IMR-90 (cell line): ENCODE measurements at regions not wholly inside any gene's neighbourhood (a gene's known extent, or its start where the extent isn't known, plus 50 kb on each side); places are given as distances from the start of the nearest gene placed in this dataset.

Source experiments
- ATAC-seq: fragments of 200-7000 bp; cut with Tn5 transposase; 2 replicates; pipeline ENCODE4 v1.9.1; 2020; ENCODE audit warnings: low read depth, mild to moderate bottlenecking, moderate library complexity
- BruUV-seq: library from RNA; stranded (reverse); fragments of 400-500 nt; replicated peaks from 2 replicates; lab custom pipeline; 2021; lab: Mats Ljungman, UMichigan
- CTCF ChIA-PET: fragments of 300-600 bp; formaldehyde crosslinking; extraction: SDS; loops from one replicate; lab custom pipeline; 2021; ENCODE audit warnings: antibody characterized with exemption; lab: Yijun Ruan, JAX
- POLR2A ChIA-PET: fragments of 300-600 bp; sonication (Branson Sonifier 250); formaldehyde crosslinking; loops from one replicate; lab custom pipeline; 2022; ENCODE audit warnings: antibody characterized with exemption; ENCODE audit not compliant: unreplicated experiment; lab: Charles Lee
- DNase-seq: peaks from one replicate; pipeline ENCODE4 v3.0.0; 2013
- H2AFZ ChIP-seq: replicated peaks from 2 replicates; pipeline ENCODE3; 2013; ENCODE audit warnings: low read length, mild to moderate bottlenecking; ENCODE audit not compliant: poor library complexity
- H2AK5ac ChIP-seq: 2 replicates; pipeline ENCODE4 v1.6.1; 2013; ENCODE audit warnings: low read depth, low read length, inconsistent platforms
- H2AK9ac ChIP-seq: replicated peaks from 2 replicates; pipeline ENCODE3; 2013; ENCODE audit warnings: mild to moderate bottlenecking, low read depth, low read length, moderate library complexity; ENCODE audit not compliant: poor library complexity
- H2BK120ac ChIP-seq: 2 replicates; pipeline ENCODE4 v1.6.1; 2013; ENCODE audit warnings: low read depth, low read length, inconsistent platforms
- H2BK15ac ChIP-seq: 3 replicates; pipeline ENCODE4 v1.6.1; 2013; ENCODE audit warnings: low read depth, low read length, inconsistent platforms
- H2BK20ac ChIP-seq: 2 replicates; pipeline ENCODE4 v1.6.1; 2013; ENCODE audit warnings: low read depth, mild to moderate bottlenecking, inconsistent platforms, low read length, moderate library complexity
- H2BK5ac ChIP-seq: 2 replicates; pipeline ENCODE4 v1.6.1; 2013; ENCODE audit warnings: mild to moderate bottlenecking, low read depth, low read length, inconsistent platforms; ENCODE audit not compliant: poor library complexity, severe bottlenecking
- H3K14ac ChIP-seq: replicated peaks from 2 replicates; pipeline ENCODE4 v1.6.1; 2013; ENCODE audit warnings: low read depth, low read length, inconsistent platforms
- H3K18ac ChIP-seq: 2 replicates; pipeline ENCODE4 v1.6.1; 2013; ENCODE audit warnings: low read depth, low read length, control low read depth
- H3K23ac ChIP-seq: 2 replicates; pipeline ENCODE4 v1.6.1; 2013; ENCODE audit warnings: low read depth, low read length, inconsistent platforms
- H3K27ac ChIP-seq: 2 replicates; pipeline ENCODE4 v1.5.1; 2013; ENCODE audit warnings: mild to moderate bottlenecking, control low read depth, low read length; ENCODE audit not compliant: insufficient read depth
- H3K27me3 ChIP-seq: 2 replicates; pipeline ENCODE4 v1.6.1; 2013; ENCODE audit warnings: low read length; ENCODE audit not compliant: control insufficient read depth, insufficient read depth
- H3K36me3 ChIP-seq: 2 replicates; pipeline ENCODE4 v1.6.1; 2013; ENCODE audit warnings: low read length, mixed read lengths; ENCODE audit not compliant: control insufficient read depth, insufficient read depth
- H3K4ac ChIP-seq: 2 replicates; pipeline ENCODE4 v1.6.1; 2013; ENCODE audit warnings: low read depth, low read length, inconsistent platforms
- H3K4me1 ChIP-seq: 2 replicates; pipeline ENCODE4 v1.6.1; 2013; ENCODE audit warnings: low read length, mixed read lengths; ENCODE audit not compliant: control insufficient read depth, insufficient read depth
- H3K4me2 ChIP-seq: 2 replicates; pipeline ENCODE4 v1.6.1; 2013; ENCODE audit warnings: low read depth, mild to moderate bottlenecking, control low read depth, low read length, moderate library complexity
- H3K4me3 ChIP-seq: 2 replicates; pipeline ENCODE4 v1.5.1; 2013; ENCODE audit warnings: low read depth, mild to moderate bottlenecking, control low read depth, low read length, moderate library complexity; ENCODE audit not compliant: insufficient read depth
- H3K56ac ChIP-seq: 2 replicates; pipeline ENCODE4 v1.6.1; 2013; ENCODE audit warnings: low read length, inconsistent platforms; ENCODE audit not compliant: insufficient read depth; ENCODE audit errors: extremely low read depth
- H3K79me1 ChIP-seq, 2 experiments: 2 replicates each; pipeline ENCODE4 v1.6.1; 2013; ENCODE audit warnings: low read length in 2 of 2, inconsistent platforms in 1 of 2, low read depth in 1 of 2
- H3K9ac ChIP-seq: 2 replicates; pipeline ENCODE4 v1.6.1; 2013; ENCODE audit warnings: low read depth, low read length, control low read depth
- H3K9me1 ChIP-seq: 2 replicates; pipeline ENCODE4 v1.6.1; 2013; ENCODE audit warnings: low read length, inconsistent platforms; ENCODE audit not compliant: insufficient read depth
- H3K9me3 ChIP-seq: 2 replicates; pipeline ENCODE4 v1.6.1; 2013; ENCODE audit warnings: low read length; ENCODE audit not compliant: control insufficient read depth, insufficient read depth
- H4K20me1 ChIP-seq: 2 replicates; pipeline ENCODE4 v1.6.1; 2013; ENCODE audit warnings: low read length, inconsistent platforms; ENCODE audit not compliant: insufficient read depth
- H4K5ac ChIP-seq: 2 replicates; pipeline ENCODE4 v1.6.1; 2013; ENCODE audit warnings: mild to moderate bottlenecking, low read depth, low read length, control low read depth
- H4K8ac ChIP-seq, 2 experiments: 2 replicates each; pipeline ENCODE4 v1.6.1; 2013; ENCODE audit warnings: low read depth in 2 of 2, low read length in 2 of 2, control low read depth in 1 of 2, inconsistent platforms in 1 of 2
- H4K91ac ChIP-seq: 2 replicates; pipeline ENCODE4 v1.6.1; 2013; ENCODE audit warnings: low read depth, low read length, inconsistent platforms; ENCODE audit not compliant: insufficient read depth
- CHD1 ChIP-seq: IDR thresholded peaks from 2 replicates; pipeline ENCODE4 v1.6.1; 2012; ENCODE audit warnings: low read depth, low read length, improper control_type of control experiment
- ELK1 ChIP-seq: fragments of 150-350 bp; IDR thresholded peaks from 2 replicates; pipeline ENCODE4 v1.6.1; 2016; ENCODE audit warnings: low read depth, mild to moderate bottlenecking, low read length, moderate library complexity, borderline replicate concordance
- MAFK ChIP-seq: IDR thresholded peaks from 2 replicates; pipeline ENCODE4 v1.6.1; 2012; ENCODE audit warnings: low read depth, low read length, improper control_type of control experiment
- MAZ ChIP-seq: IDR thresholded peaks from 2 replicates; pipeline ENCODE4 v1.6.1; 2012; ENCODE audit warnings: low read depth, mild to moderate bottlenecking, low read length, improper control_type of control experiment, moderate library complexity, borderline replicate concordance
- NFE2L2 ChIP-seq: fragments of 150-350 bp; IDR thresholded peaks from 2 replicates; pipeline ENCODE4 v1.6.1; 2016; ENCODE audit warnings: low read depth, mild to moderate bottlenecking, low read length
- POLR2A ChIP-seq: IDR thresholded peaks from 2 replicates; pipeline ENCODE4 v1.6.1; 2012; ENCODE audit warnings: mild to moderate bottlenecking, low read depth, low read length
- RCOR1 ChIP-seq: IDR thresholded peaks from 2 replicates; pipeline ENCODE4 v1.6.1; 2012; ENCODE audit warnings: mild to moderate bottlenecking, low read length, improper control_type of control experiment; ENCODE audit not compliant: insufficient replicate concordance
- SMC3 ChIP-seq: fragments of 150-350 bp; IDR thresholded peaks from 2 replicates; pipeline ENCODE4 v1.6.1; 2016; ENCODE audit warnings: low read depth, mild to moderate bottlenecking, antibody characterized with exemption, low read length, moderate library complexity
- WGBS, 2 experiments: methylation state at CpG; one replicate each; pipeline versions ENCODE4 v1.1.5 to v1.1.7; 2013; ENCODE audit warnings: missing lambda C conversion rate in 2 of 2; ENCODE audit not compliant: insufficient read length in 1 of 2; ENCODE audit errors: extremely low coverage in 2 of 2; 5-methylcytosine and 5-hydroxymethylcytosine counted together
- dilution Hi-C: fragments of 300-500 bp; cut with HindIII; formaldehyde crosslinking; loops from one replicate; pipeline ENCODE4 v1.14.3; 2018; ENCODE audit warnings: low sequenced_read_pairs; ENCODE audit not compliant: unreplicated experiment
- in situ Hi-C: fragments of 300-500 bp; cut with MboI; formaldehyde crosslinking; loops from 3 replicates; pipeline ENCODE4 v1.14.3; 2019; ENCODE audit warnings: low sequenced_read_pairs, inconsistent platforms, mixed read lengths
- intact Hi-C: fragments of 100-400 bp; cut with micrococcal nuclease; formaldehyde crosslinking; loops from 2 replicates; pipeline ENCODE4 v1.10.0; 2022

GRCh38 chr1:224541901-224542630 lies 74.1 kb upstream of the CNIH3 start:
- Histone ChIP-seq H3K9me1 (peaks cover 16% of the 10 kb centered on the region), H2BK5ac (peak overlapping the region; percentile 96), H2BK120ac (peak overlapping the region; percentile 98), H3K9ac (no peak overlapping the region), H4K8ac (peak overlapping the region; percentile 68 to 91), H3K56ac (peak overlapping the region; percentile 82), H2BK20ac (peak overlapping the region; percentile 97), H2AK5ac (peak overlapping the region; percentile 98), H3K18ac (peak overlapping the region; percentile 98; the same call in 1 of the 2 replicates), H3K14ac (peak overlapping the region; percentile 89), H2AFZ (peak overlapping the region; percentile 76), H3K27ac (peak overlapping the region; percentile 83), H3K9me3 (no peaks in the 10 kb centered on the region), H4K91ac (peak overlapping the region; percentile 94), H3K4me2 (peak overlapping the region; percentile 73; the same call in 1 of the 2 replicates), H3K23ac (peak overlapping the region; percentile 98), H3K36me3 (no peaks in the 10 kb centered on the region), H4K5ac (peak overlapping the region; percentile 98), H3K27me3 (no peaks in the 10 kb centered on the region), H3K4me3 (no peak overlapping the region), H4K20me1 (no peaks in the 10 kb centered on the region), H3K79me1 (no peaks in the 10 kb centered on the region; a peak in 1 of 4 replicates), H2AK9ac (peak overlapping the region; percentile 87), H3K4me1 (peaks cover 14% of the 10 kb centered on the region), H2BK15ac (peak overlapping the region; percentile 100), H3K4ac (peak overlapping the region; percentile 97)
- in situ Hi-C loops, result no loop called here
- ChIA-PET POLR2A (no interaction called here), CTCF (interaction anchor here (1.1 to 1.2 kb wide), 3 partner anchors 29 to 310 kb away, joined by 3 read pairs; no protein-coding TSS in a partner anchor)
- BruUV-seq, result no TSS peak
- DNase-seq (no peak), ATAC-seq (no peak)
- dilution Hi-C loops, result no loop called here
- no CpG with 5 or more reads among the region's 5 CpGs for WGBS, 2 experiments
- intact Hi-C loops, result no loop called here
- TF ChIP-seq SMC3, result no peak
- no peak for TF ChIP-seq POLR2A
- no peak for TF ChIP-seq CHD1
- no peak for TF ChIP-seq RCOR1
- no peak for TF ChIP-seq MAZ
- TF ChIP-seq MAFK, result no peak
- no peak for TF ChIP-seq NFE2L2
- no peak for TF ChIP-seq ELK1
